OCI-LY7 (cell line): ENCODE measurements at regions not wholly inside any gene's neighbourhood (a gene's known extent, or its start where the extent isn't known, plus 50 kb on each side); places are given as distances from the start of the nearest gene placed in this dataset.
A peak's percentile ranks its signal among the peaks of the same experiment; 100 is the strongest.
"Not testable (repeated sequence)": the region's sequence is repeated elsewhere in the genome, so short reads cannot be mapped to it uniquely, and the experiment has no call there.

Experiments used
- BruUV-seq: library from RNA; stranded (reverse); fragments of 400-500 nt; replicated peaks from 2 replicates; lab custom pipeline; 2021; lab: Mats Ljungman, UMichigan
- CTCF ChIA-PET: fragments of 300-600 bp; sonication (Branson Sonifier 250); formaldehyde crosslinking; loops from one replicate; lab custom pipeline; 2022; ENCODE audit warnings: antibody characterized with exemption; ENCODE audit not compliant: unreplicated experiment; lab: Charles Lee
- POLR2A ChIA-PET: fragments of 300-600 bp; sonication (Branson Sonifier 250); formaldehyde crosslinking; loops from one replicate; lab custom pipeline; 2022; ENCODE audit warnings: antibody characterized with exemption; lab: Charles Lee
- DNase-seq: peaks from one replicate; pipeline ENCODE4 v3.0.0-alpha.2; 2015; ENCODE audit warnings: low spot score
- H2AFZ ChIP-seq: fragments of 200-600 bp; sonication (generic), shearing (Covaris generic); 2 replicates; pipeline ENCODE4 v1.6.1; 2014; ENCODE audit warnings: mild to moderate bottlenecking, antibody characterized with exemption, low read length, moderate library complexity
- H3K27ac ChIP-seq: fragments of 200-600 bp; sonication (generic); 2 replicates; pipeline ENCODE4 v1.5.1; 2014; ENCODE audit warnings: mixed run types, low read depth, mild to moderate bottlenecking, moderate library complexity, low read length, inconsistent platforms; ENCODE audit not compliant: poor library complexity, severe bottlenecking
- H3K36me3 ChIP-seq: fragments of 200-600 bp; sonication (generic); 2 replicates; pipeline ENCODE4 v1.6.1; 2014; ENCODE audit warnings: mild to moderate bottlenecking, antibody characterized with exemption, low read length, moderate library complexity, mixed read lengths; ENCODE audit not compliant: insufficient read depth
- H3K4me1 ChIP-seq: fragments of 200-600 bp; sonication (generic); 2 replicates; pipeline ENCODE4 v1.5.1; 2014; ENCODE audit warnings: mild to moderate bottlenecking, low read length; ENCODE audit not compliant: insufficient read depth, poor library complexity, severe bottlenecking
- H3K4me2 ChIP-seq: fragments of 200-600 bp; sonication (generic); 2 replicates; pipeline ENCODE4 v1.6.1; 2014; ENCODE audit warnings: mild to moderate bottlenecking, low read length
- H3K4me3 ChIP-seq: fragments of 200-600 bp; sonication (generic); 2 replicates; pipeline ENCODE4 v1.5.1; 2014; ENCODE audit warnings: mild to moderate bottlenecking, low read depth, low read length; ENCODE audit not compliant: poor library complexity, severe bottlenecking
- H3K79me2 ChIP-seq: fragments of 200-600 bp; sonication (generic); 2 replicates; pipeline ENCODE4 v1.6.1; 2016; ENCODE audit warnings: low read depth, mild to moderate bottlenecking, low read length, moderate library complexity, mixed read lengths; ENCODE audit not compliant: insufficient read depth
- H3K9me2 ChIP-seq: fragments of 200-600 bp; sonication (generic); 2 replicates; pipeline ENCODE4 v1.6.1; 2016; ENCODE audit warnings: mild to moderate bottlenecking, low read length, mixed read lengths; ENCODE audit not compliant: insufficient read depth
- H3K9me3 ChIP-seq: fragments of 200-600 bp; sonication (generic); 2 replicates; pipeline ENCODE4 v1.6.1; 2014; ENCODE audit warnings: mild to moderate bottlenecking, mixed run types, low read length, mixed read lengths
- H4K20me1 ChIP-seq: fragments of 200-600 bp; sonication (generic); 2 replicates; pipeline ENCODE4 v1.6.1; 2014; ENCODE audit warnings: mild to moderate bottlenecking, antibody characterized with exemption, low read length, moderate library complexity, mixed read lengths; ENCODE audit not compliant: insufficient read depth
- CTCF ChIP-seq: fragments of 200-600 bp; sonication (generic); conservative IDR thresholded peaks from 2 replicates; pipeline ENCODE4 v1.5.1; 2014; ENCODE audit warnings: mild to moderate bottlenecking, antibody characterized with exemption, low read length, moderate library complexity, mixed read lengths
- EZH2phosphoT487 ChIP-seq: fragments of 200-600 bp; sonication (generic); IDR thresholded peaks from 2 replicates; pipeline ENCODE4 v1.6.1; 2018; ENCODE audit warnings: low read depth, borderline replicate concordance, mild to moderate bottlenecking, mixed run types, antibody characterized with exemption, low read length, moderate library complexity, mixed read lengths
- intact Hi-C: fragments of 100-400 bp; cut with micrococcal nuclease; formaldehyde crosslinking; loops from one replicate; pipeline ENCODE4 v1.10.0; 2022; ENCODE audit not compliant: unreplicated experiment

- no TSS peak for BruUV-seq
- Histone ChIP-seq H2AFZ (peak overlapping the region; percentile 82; the same call in 1 of the 2 replicates), H3K4me1 (no peaks in the 10 kb centered on the region), H3K4me2 (peak overlapping the region; percentile 38), H4K20me1 (no peaks in the 10 kb centered on the region), H3K36me3 (no peaks in the 10 kb centered on the region), H3K27ac (no peak overlapping the region), H3K9me3 (no peaks in the 10 kb centered on the region), H3K4me3 (peak overlapping the region; percentile 34), H3K79me2 (no peaks in the 10 kb centered on the region), H3K9me2 (no peaks in the 10 kb centered on the region)
- peak; percentile 3 for DNase-seq
- intact Hi-C loops, result no loop called here
- ChIA-PET CTCF (no interaction called here), POLR2A (interaction anchor here (0.6 kb wide), 1 partner anchor 13 kb away, joined by 4 read pairs; no protein-coding TSS in a partner anchor)
- TF ChIP-seq EZH2phosphoT487, result no peak
- no peak for TF ChIP-seq CTCF
Observed at GRCh38 chr6:27553123-27553904, 80.4 kb upstream of the ZNF184 start.

- Histone ChIP-seq H3K27ac (no peak overlapping the region), H2AFZ (no peak overlapping the region), H3K36me3 (no peaks in the 10 kb centered on the region), H3K9me2 (no peaks in the 10 kb centered on the region), H3K4me3 (no peak overlapping the region), H3K4me2 (no peak overlapping the region), H3K79me2 (no peaks in the 10 kb centered on the region), H3K4me1 (no peaks in the 10 kb centered on the region), H4K20me1 (no peaks in the 10 kb centered on the region), H3K9me3 (no peaks in the 10 kb centered on the region)
- ChIA-PET CTCF (no interaction called here), POLR2A (no interaction called here)
- intact Hi-C loops, result no loop called here
- no TSS peak for BruUV-seq
- TF ChIP-seq CTCF (no peak), EZH2phosphoT487 (no peak)
- DNase-seq, result no peak
Observed at GRCh38 chr6:27551607-27552006, 78.7 kb upstream of the ZNF184 start.

GRCh38 chr6:27550692-27551091 lies 77.8 kb upstream of the ZNF184 start:
- Histone ChIP-seq H3K79me2 (no peaks in the 10 kb centered on the region), H3K4me2 (no peak overlapping the region), H2AFZ (no peak overlapping the region), H3K9me2 (no peaks in the 10 kb centered on the region), H3K27ac (no peak overlapping the region), H3K36me3 (no peaks in the 10 kb centered on the region), H3K4me1 (no peaks in the 10 kb centered on the region), H4K20me1 (no peaks in the 10 kb centered on the region), H3K4me3 (no peak overlapping the region), H3K9me3 (no peaks in the 10 kb centered on the region)
- ChIA-PET CTCF (no interaction called here), POLR2A (no interaction called here)
- intact Hi-C loops, result no loop called here
- no peak for TF ChIP-seq CTCF
- TF ChIP-seq EZH2phosphoT487, result no peak
- BruUV-seq, result no TSS peak
- no peak for DNase-seq

GRCh38 chr6:27549241-27549598 lies 76.3 kb upstream of the ZNF184 start:
- H3K36me3 ChIP-seq, H3K27ac ChIP-seq, CTCF ChIA-PET, H3K4me3 ChIP-seq, intact Hi-C loops, H2AFZ ChIP-seq, BruUV-seq, H3K9me2 ChIP-seq, H3K4me2 ChIP-seq, H3K9me3 ChIP-seq, H4K20me1 ChIP-seq, H3K4me1 ChIP-seq, H3K79me2 ChIP-seq, DNase-seq: not testable (repeated sequence)
- POLR2A ChIA-PET, result interaction anchor here (0.7 kb wide), 1 partner anchor 1855 kb away, joined by 3 read pairs; no protein-coding TSS in a partner anchor
